GM12878 (cell line): ENCODE measurements at regions not wholly inside any gene's neighbourhood (a gene's known extent, or its start where the extent isn't known, plus 50 kb on each side); places are given as distances from the start of the nearest gene placed in this dataset.

Source experiments
- ATAC-seq: fragments of 200-7000 bp; cut with Tn5 transposase; 3 replicates; pipeline ENCODE4 v1.9.1; 2020; ENCODE audit warnings: mild to moderate bottlenecking, moderate library complexity
- BruUV-seq: library from RNA; stranded (reverse); fragments of 400-500 nt; replicated peaks from 2 replicates; lab custom pipeline; 2021; lab: Mats Ljungman, UMichigan
- CTCF ChIA-PET: fragments of 300-600 bp; sonication (Branson Sonifier 250); formaldehyde crosslinking; extraction: SDS; loops from one replicate; lab custom pipeline; 2021; ENCODE audit warnings: inconsistent platforms; lab: Yijun Ruan, JAX
- POLR2A ChIA-PET: fragments of 350-600 bp; formaldehyde crosslinking; extraction: SDS; loops from one replicate; lab custom pipeline; 2021; ENCODE audit warnings: inconsistent platforms; lab: Charles Lee
- RAD21 ChIA-PET: fragments of 300-600 bp; sonication (Branson Sonifier 250); formaldehyde crosslinking; loops from one replicate; lab custom pipeline; 2023; ENCODE audit warnings: antibody characterized with exemption; ENCODE audit not compliant: unreplicated experiment; lab: Charles Lee
- SMC1A ChIA-PET: fragments of 300-600 bp; sonication (Branson Sonifier 250); formaldehyde crosslinking; loops from one replicate; lab custom pipeline; 2023; ENCODE audit not compliant: unreplicated experiment, uncharacterized antibody; lab: Charles Lee
- DNase-seq: peaks from one replicate; pipeline ENCODE4 v3.0.0-alpha.2; 2011; ENCODE audit warnings: low read depth, low spot score
- FAIRE-seq: peaks from 3 replicates; lab custom pipeline; 2011; peaks lifted over from hg19 to GRCh38; lab: Jason Lieb, UNC
- H2AFZ ChIP-seq: 2 replicates; pipeline ENCODE4 v1.6.0; 2011; ENCODE audit warnings: low read depth, low read length, control low read depth; ENCODE audit not compliant: control insufficient read depth
- H3K27ac ChIP-seq: 2 replicates; pipeline ENCODE4 v1.5.1; 2011; ENCODE audit warnings: control low read depth; ENCODE audit not compliant: control insufficient read depth, insufficient read depth
- H3K27me3 ChIP-seq, 2 experiments: replicated peaks in 1 of 2; 2 replicates each; pipeline versions ENCODE4 v1.6.0 to v1.6.1; 2011; ENCODE audit warnings: low read length in 1 of 2; ENCODE audit not compliant: control insufficient read depth in 2 of 2, insufficient read depth in 2 of 2
- H3K36me3 ChIP-seq, 2 experiments: 2 replicates each; pipeline ENCODE4 v1.5.1; 2011; ENCODE audit warnings: low read length in 1 of 2; ENCODE audit not compliant: control insufficient read depth in 2 of 2, insufficient read depth in 2 of 2
- H3K4me1 ChIP-seq: 2 replicates; pipeline ENCODE4 v1.6.1; 2011; ENCODE audit warnings: mild to moderate bottlenecking, low read length, moderate library complexity, mixed read lengths; ENCODE audit not compliant: control insufficient read depth, insufficient read depth
- H3K4me2 ChIP-seq: 2 replicates; pipeline ENCODE4 v1.6.0; 2011; ENCODE audit warnings: control low read depth; ENCODE audit not compliant: control insufficient read depth, insufficient read depth
- H3K4me3 ChIP-seq: fragments of 200-600 bp; sonication (generic); 2 replicates; pipeline ENCODE4 v1.5.1; 2016
- H3K79me2 ChIP-seq: 2 replicates; pipeline ENCODE4 v1.6.0; 2011; ENCODE audit warnings: low read length; ENCODE audit not compliant: control insufficient read depth, insufficient read depth
- H3K9ac ChIP-seq: 2 replicates; pipeline ENCODE4 v1.8.0; 2011; ENCODE audit warnings: low read length, control low read depth, mixed read lengths; ENCODE audit not compliant: control insufficient read depth, insufficient read depth
- H3K9me3 ChIP-seq: replicated peaks from 3 replicates; pipeline ENCODE4 v1.5.1; 2011; ENCODE audit warnings: mild to moderate bottlenecking, low read length; ENCODE audit not compliant: control insufficient read depth, insufficient read depth
- H4K20me1 ChIP-seq: 2 replicates; pipeline ENCODE4 v1.6.0; 2011; ENCODE audit not compliant: control insufficient read depth, insufficient read depth
- CBX5 ChIP-seq: sonication (generic); IDR thresholded peaks from 2 replicates; pipeline ENCODE4 v1.6.1; 2016; ENCODE audit warnings: low read depth, moderate library complexity, mild to moderate bottlenecking, inconsistent platforms
- CEBPB ChIP-seq, 2 experiments: fragments of 150-350 bp in 1 of 2; IDR thresholded peaks; 2 replicates each; pipeline ENCODE4 v1.6.1; 2012 to 2014; ENCODE audit warnings: low read depth in 2 of 2, low read length in 2 of 2, borderline replicate concordance in 1 of 2, inconsistent platforms in 1 of 2
- DPF2 ChIP-seq: fragments of 450-650 bp; IDR thresholded peaks from 2 replicates; pipeline ENCODE4 v1.6.1; 2017; ENCODE audit warnings: mild to moderate bottlenecking
- HDAC2 ChIP-seq: fragments of 200-600 bp; sonication (generic); IDR thresholded peaks from 2 replicates; pipeline ENCODE4 v1.6.1; 2017
- MXI1 ChIP-seq: fragments of 150-350 bp; IDR thresholded peaks from 2 replicates; pipeline ENCODE4 v1.6.1; 2011; ENCODE audit warnings: low read depth, mild to moderate bottlenecking, inconsistent platforms, low read length, improper control_type of control experiment
- MYC ChIP-seq: IDR thresholded peaks from 2 replicates; pipeline ENCODE4 v1.6.1; 2011; ENCODE audit warnings: mild to moderate bottlenecking, low read length, moderate library complexity, inconsistent platforms; ENCODE audit not compliant: insufficient read depth, insufficient replicate concordance, insufficient read length, severe bottlenecking
- RFX5 ChIP-seq: IDR thresholded peaks from 2 replicates; pipeline ENCODE4 v1.6.1; 2011; ENCODE audit warnings: low read depth, low read length, improper control_type of control experiment
- YY1 ChIP-seq: IDR thresholded peaks from 2 replicates; pipeline ENCODE4 v1.6.1; 2011; ENCODE audit warnings: low read depth, mild to moderate bottlenecking, low read length
- WGBS: methylation state at CpG from one replicate; pipeline ENCODE4 v1.1.6; 2016; ENCODE audit warnings: low lambda C conversion rate; ENCODE audit not compliant: insufficient replicate concordance, insufficient coverage; ENCODE audit errors: missing lambda C conversion rate; 5-methylcytosine and 5-hydroxymethylcytosine counted together
- in situ Hi-C: fragments of 300-500 bp; cut with MboI; formaldehyde crosslinking; loops from 9 replicates; pipeline ENCODE4 v1.14.3; 2018; ENCODE audit warnings: mixed read lengths
- intact Hi-C: fragments of 100-400 bp; cut with micrococcal nuclease; formaldehyde crosslinking; loops from one replicate; pipeline ENCODE4 v1.14.2; 2022; ENCODE audit not compliant: unreplicated experiment
- TF ChIP-seq, protein P1 (sequence below): fragments of 450-650 bp; IDR thresholded peaks from 2 replicates; pipeline ENCODE4 v1.6.1; 2017; ENCODE audit warnings: mild to moderate bottlenecking, moderate library complexity
- TF ChIP-seq, protein P2 (sequence below): fragments of 150-350 bp; IDR thresholded peaks from 2 replicates; pipeline ENCODE4 v1.6.1; 2014; ENCODE audit warnings: mild to moderate bottlenecking, low read depth, low read length

DNA sequence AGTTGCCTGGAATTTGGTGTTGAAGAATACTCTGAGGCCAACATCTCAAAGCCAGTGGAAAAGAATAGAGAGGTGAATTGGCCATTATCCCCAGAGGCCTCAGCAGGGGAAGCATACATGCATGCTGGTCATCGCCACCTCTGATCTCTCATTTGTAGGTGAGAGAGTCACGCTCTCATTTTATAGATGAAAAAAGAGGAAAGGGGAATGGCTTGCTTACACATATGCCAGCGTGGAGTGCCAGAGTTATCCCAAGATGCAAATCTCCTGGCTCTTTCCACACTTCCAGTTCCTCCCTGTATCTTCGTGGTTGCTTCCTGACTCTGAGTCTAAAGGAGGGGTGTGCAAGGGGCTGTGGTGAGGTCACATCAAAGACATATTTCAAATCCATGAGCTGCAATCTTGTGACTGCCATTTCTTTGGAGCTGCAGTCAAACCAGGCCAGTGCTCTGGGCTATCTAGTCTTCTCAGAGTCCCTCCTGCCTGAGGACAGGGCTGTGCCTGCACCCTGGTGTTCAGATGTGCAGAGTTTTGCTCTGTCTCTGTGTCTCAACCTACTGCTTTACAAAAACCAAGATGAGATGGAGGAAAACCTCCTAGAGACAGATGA, 324.7 kb downstream of the MYCN start (continued):
- TF ChIP-seq, protein P1, sequence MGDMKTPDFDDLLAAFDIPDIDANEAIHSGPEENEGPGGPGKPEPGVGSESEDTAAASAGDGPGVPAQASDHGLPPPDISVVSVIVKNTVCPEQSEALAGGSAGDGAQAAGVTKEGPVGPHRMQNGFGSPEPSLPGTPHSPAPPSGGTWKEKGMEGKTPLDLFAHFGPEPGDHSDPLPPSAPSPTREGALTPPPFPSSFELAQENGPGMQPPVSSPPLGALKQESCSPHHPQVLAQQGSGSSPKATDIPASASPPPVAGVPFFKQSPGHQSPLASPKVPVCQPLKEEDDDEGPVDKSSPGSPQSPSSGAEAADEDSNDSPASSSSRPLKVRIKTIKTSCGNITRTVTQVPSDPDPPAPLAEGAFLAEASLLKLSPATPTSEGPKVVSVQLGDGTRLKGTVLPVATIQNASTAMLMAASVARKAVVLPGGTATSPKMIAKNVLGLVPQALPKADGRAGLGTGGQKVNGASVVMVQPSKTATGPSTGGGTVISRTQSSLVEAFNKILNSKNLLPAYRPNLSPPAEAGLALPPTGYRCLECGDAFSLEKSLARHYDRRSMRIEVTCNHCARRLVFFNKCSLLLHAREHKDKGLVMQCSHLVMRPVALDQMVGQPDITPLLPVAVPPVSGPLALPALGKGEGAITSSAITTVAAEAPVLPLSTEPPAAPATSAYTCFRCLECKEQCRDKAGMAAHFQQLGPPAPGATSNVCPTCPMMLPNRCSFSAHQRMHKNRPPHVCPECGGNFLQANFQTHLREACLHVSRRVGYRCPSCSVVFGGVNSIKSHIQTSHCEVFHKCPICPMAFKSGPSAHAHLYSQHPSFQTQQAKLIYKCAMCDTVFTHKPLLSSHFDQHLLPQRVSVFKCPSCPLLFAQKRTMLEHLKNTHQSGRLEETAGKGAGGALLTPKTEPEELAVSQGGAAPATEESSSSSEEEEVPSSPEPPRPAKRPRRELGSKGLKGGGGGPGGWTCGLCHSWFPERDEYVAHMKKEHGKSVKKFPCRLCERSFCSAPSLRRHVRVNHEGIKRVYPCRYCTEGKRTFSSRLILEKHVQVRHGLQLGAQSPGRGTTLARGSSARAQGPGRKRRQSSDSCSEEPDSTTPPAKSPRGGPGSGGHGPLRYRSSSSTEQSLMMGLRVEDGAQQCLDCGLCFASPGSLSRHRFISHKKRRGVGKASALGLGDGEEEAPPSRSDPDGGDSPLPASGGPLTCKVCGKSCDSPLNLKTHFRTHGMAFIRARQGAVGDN: no peak
- TF ChIP-seq CEBPB (IDR thresholded peaks at IDR 0.05; ENCODE audit: borderline replicate concordance in 1 of 2, low read depth in 2 of 2, low read length in 2 of 2) (no peak), MYC (no peak), RFX5 (no peak), MXI1 (no peak)

DNA sequence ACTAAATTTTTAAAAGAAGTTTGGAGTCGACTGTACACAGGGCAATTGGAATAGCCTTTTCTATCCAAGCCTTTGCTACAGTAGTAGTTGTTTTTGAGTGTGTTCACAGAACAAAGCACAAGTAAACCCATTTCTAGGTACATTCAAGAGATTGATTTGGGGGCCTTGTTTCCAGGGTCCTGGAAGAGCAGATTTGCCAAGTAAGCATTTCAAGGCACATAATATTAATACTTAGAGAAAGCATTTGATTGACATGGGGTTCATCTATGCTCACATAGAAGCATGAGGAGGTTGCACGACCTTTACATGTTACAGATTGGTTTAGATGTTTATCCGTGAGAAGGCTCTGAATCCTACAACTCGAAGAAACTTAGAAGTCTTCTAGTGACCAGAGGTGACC, 324.1 kb downstream of the MYCN start:
- ChIA-PET CTCF (no interaction called here), RAD21 (no interaction called here), SMC1A (interaction anchor here (0.7 kb wide), 1 partner anchor 155 kb away, joined by 3 read pairs; no protein-coding TSS in a partner anchor), POLR2A (no interaction called here)
- no peak for DNase-seq
- Histone ChIP-seq H3K4me3 (no peak overlapping the region), H3K36me3 (no peaks in the 10 kb centered on the region), H3K79me2 (no peaks in the 10 kb centered on the region), H3K27me3 (no peaks in the 10 kb centered on the region), H3K4me1 (no peaks in the 10 kb centered on the region), H3K9me3 (no peaks in the 10 kb centered on the region; the same call in 2 of the 3 replicates), H3K9ac (no peak overlapping the region), H2AFZ (no peak overlapping the region), H4K20me1 (no peaks in the 10 kb centered on the region), H3K4me2 (no peak overlapping the region), H3K27ac (no peak overlapping the region)
- 16% methylated on average over 4 of the region's 4 CpGs for WGBS
- BruUV-seq: no TSS peak
- intact Hi-C loops: no loop called here
- ATAC-seq: no peak
- in situ Hi-C loops: no loop called here
- TF ChIP-seq, protein P2, sequence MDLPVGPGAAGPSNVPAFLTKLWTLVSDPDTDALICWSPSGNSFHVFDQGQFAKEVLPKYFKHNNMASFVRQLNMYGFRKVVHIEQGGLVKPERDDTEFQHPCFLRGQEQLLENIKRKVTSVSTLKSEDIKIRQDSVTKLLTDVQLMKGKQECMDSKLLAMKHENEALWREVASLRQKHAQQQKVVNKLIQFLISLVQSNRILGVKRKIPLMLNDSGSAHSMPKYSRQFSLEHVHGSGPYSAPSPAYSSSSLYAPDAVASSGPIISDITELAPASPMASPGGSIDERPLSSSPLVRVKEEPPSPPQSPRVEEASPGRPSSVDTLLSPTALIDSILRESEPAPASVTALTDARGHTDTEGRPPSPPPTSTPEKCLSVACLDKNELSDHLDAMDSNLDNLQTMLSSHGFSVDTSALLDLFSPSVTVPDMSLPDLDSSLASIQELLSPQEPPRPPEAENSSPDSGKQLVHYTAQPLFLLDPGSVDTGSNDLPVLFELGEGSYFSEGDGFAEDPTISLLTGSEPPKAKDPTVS: no peak
- TF ChIP-seq DPF2: no peak
- no peak for TF ChIP-seq YY1
- no peak for TF ChIP-seq HDAC2
- TF ChIP-seq RFX5: no peak
- TF ChIP-seq CBX5: no peak
- no peak for FAIRE-seq
